Upper lobe of left lung (tissue), 4 donors: ENCODE measurements at regions not wholly inside any gene's neighbourhood (a gene's known extent, or its start where the extent isn't known, plus 50 kb on each side); places are given as distances from the start of the nearest gene placed in this dataset.

Experiments
- POLR2A ChIP-seq, 4 donors: fragments of 450-650 bp; IDR thresholded peaks; one replicate each; pipeline ENCODE4 v1.5.1; 2016 to 2017; ENCODE audit warnings: antibody characterized with exemption in 4 of 4, mild to moderate bottlenecking in 2 of 4
- POLR2AphosphoS5 ChIP-seq, 2 donors: sonication (generic); formaldehyde crosslinking; IDR thresholded peaks; one replicate each; pipeline ENCODE4 v1.5.1; 2017; ENCODE audit warnings: antibody characterized with exemption in 2 of 2
- TF ChIP-seq, protein P1 (sequence below), 6 experiments: fragments of 450-650 bp in 4 of 6; fragments of 200-600 bp in 2 of 6; sonication (generic) in 2 of 6; IDR thresholded peaks; one replicate each; pipeline ENCODE4 v1.5.1; 2016 to 2019; ENCODE audit warnings: antibody characterized with exemption in 6 of 6

DNA sequence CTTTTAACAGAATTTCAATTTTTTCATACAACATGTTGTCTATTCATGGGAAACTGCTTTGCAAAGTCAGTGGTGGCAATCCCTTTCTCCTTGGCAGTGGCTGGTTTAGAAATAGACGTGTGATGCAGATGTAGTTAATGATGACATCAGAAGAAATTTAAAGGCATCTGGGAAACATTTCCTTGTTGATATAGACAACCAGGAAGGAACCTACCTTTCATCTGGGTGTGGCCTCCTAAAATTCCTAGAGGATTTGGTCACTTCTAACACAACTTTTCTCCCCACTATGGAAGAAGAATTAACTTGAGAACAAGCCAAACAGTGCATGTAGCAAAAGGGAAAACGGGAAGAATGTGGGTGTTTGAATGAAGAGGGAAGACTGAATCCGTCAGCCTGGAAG is 102.8 kb downstream of the EFNB2 start:
- TF ChIP-seq, protein P1, sequence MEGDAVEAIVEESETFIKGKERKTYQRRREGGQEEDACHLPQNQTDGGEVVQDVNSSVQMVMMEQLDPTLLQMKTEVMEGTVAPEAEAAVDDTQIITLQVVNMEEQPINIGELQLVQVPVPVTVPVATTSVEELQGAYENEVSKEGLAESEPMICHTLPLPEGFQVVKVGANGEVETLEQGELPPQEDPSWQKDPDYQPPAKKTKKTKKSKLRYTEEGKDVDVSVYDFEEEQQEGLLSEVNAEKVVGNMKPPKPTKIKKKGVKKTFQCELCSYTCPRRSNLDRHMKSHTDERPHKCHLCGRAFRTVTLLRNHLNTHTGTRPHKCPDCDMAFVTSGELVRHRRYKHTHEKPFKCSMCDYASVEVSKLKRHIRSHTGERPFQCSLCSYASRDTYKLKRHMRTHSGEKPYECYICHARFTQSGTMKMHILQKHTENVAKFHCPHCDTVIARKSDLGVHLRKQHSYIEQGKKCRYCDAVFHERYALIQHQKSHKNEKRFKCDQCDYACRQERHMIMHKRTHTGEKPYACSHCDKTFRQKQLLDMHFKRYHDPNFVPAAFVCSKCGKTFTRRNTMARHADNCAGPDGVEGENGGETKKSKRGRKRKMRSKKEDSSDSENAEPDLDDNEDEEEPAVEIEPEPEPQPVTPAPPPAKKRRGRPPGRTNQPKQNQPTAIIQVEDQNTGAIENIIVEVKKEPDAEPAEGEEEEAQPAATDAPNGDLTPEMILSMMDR (IDR thresholded peaks at IDR 0.05), result no peak
- TF ChIP-seq POLR2A (IDR thresholded peaks at IDR 0.05) (no peak), POLR2AphosphoS5 (IDR thresholded peaks at IDR 0.05) (no peak)
